GM23338 (cell line): ENCODE measurements at regions not wholly inside any gene's neighbourhood (a gene's known extent, or its start where the extent isn't known, plus 50 kb on each side); places are given as distances from the start of the nearest gene placed in this dataset.

Experiments used
- CREB1 ChIP-seq: fragments of 250-450 bp; sonication (Bioruptor Pico); IDR thresholded peaks from 2 replicates; pipeline ENCODE4 v1.5.0; 2020; ENCODE audit warnings: low read depth, mild to moderate bottlenecking, moderate library complexity
- CTCF ChIP-seq, 2 experiments: fragments of 200-600 bp in 1 of 2; sonication (generic) in 1 of 2; conservative IDR thresholded peaks; 2 replicates each; pipeline versions ENCODE4 v1.5.1 to v1.6.1; 2016 to 2017; ENCODE audit warnings: antibody characterized with exemption in 2 of 2, low read depth in 2 of 2, mild to moderate bottlenecking in 2 of 2, moderate library complexity in 1 of 2
- NANOG ChIP-seq: IDR thresholded peaks from 2 replicates; pipeline ENCODE4 v1.6.1; 2016; ENCODE audit warnings: antibody characterized with exemption, borderline replicate concordance
- REST ChIP-seq: IDR thresholded peaks from one replicate; pipeline ENCODE4 v1.6.1; 2018; ENCODE audit warnings: antibody characterized with exemption; ENCODE audit not compliant: unreplicated experiment

DNA sequence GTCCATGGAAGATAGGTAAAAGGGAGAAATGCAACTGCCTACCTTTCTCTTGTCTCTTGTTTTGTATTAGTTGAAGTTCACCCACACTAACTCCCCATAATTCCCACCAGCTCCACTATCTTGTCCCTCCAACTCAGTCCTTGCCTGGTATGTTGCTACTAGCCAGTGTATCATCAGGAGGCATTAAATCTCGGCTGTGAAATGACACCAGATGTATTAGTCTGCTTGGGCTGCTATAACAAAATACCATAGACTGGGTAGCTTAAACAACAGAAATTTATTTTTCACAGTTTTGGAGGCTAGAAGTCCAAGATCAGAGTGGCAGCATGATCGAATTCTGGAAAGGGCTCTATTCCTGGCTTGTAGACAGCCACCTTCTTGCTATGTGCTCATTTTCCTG, 102.3 kb upstream of the WDR72 start:
- TF ChIP-seq REST (no peak), CTCF (conservative IDR thresholded peaks at IDR 0.05; ENCODE audit: low read depth in 2 of 2) (no peak), NANOG (no peak), CREB1 (CRISPR knock-in tag) (no peak)
